BLaER1 (cell line): ENCODE measurements at regions not wholly inside any gene's neighbourhood (a gene's known extent, or its start where the extent isn't known, plus 50 kb on each side); places are given as distances from the start of the nearest gene placed in this dataset.
"Not testable (repeated sequence)": the region's sequence is repeated elsewhere in the genome, so short reads cannot be mapped to it uniquely, and the experiment has no call there.

ENCODE experiments used
- H3K27ac ChIP-seq: shearing (Covaris generic); formaldehyde crosslinking; 2 replicates; pipeline ENCODE4 v1.8.1; 2022
- H3K27me3 ChIP-seq: shearing (Covaris generic); formaldehyde crosslinking; 2 replicates; pipeline ENCODE4 v1.8.1; 2022
- H3K36me3 ChIP-seq: shearing (Covaris generic); formaldehyde crosslinking; 2 replicates; pipeline ENCODE4 v1.8.1; 2022
- H3K4me1 ChIP-seq: shearing (Covaris generic); formaldehyde crosslinking; 2 replicates; pipeline ENCODE4 v1.8.1; 2022
- H3K4me2 ChIP-seq: shearing (Covaris generic); formaldehyde crosslinking; 2 replicates; pipeline ENCODE4 v1.8.1; 2022
- H3K4me3 ChIP-seq: shearing (Covaris generic); formaldehyde crosslinking; 2 replicates; pipeline ENCODE4 v1.8.1; 2022
- H3K9ac ChIP-seq: shearing (Covaris generic); formaldehyde crosslinking; 2 replicates; pipeline ENCODE4 v1.8.1; 2022
- H3K9me3 ChIP-seq: shearing (Covaris generic); formaldehyde crosslinking; 2 replicates; pipeline ENCODE4 v1.8.1; 2022
- H4K20me1 ChIP-seq: shearing (Covaris generic); formaldehyde crosslinking; 2 replicates; pipeline ENCODE4 v1.8.1; 2022
- Cebpa-rat ChIP-seq: shearing (Covaris generic); IDR thresholded peaks from 2 replicates; pipeline ENCODE4 v1.8.1; 2022

DNA sequence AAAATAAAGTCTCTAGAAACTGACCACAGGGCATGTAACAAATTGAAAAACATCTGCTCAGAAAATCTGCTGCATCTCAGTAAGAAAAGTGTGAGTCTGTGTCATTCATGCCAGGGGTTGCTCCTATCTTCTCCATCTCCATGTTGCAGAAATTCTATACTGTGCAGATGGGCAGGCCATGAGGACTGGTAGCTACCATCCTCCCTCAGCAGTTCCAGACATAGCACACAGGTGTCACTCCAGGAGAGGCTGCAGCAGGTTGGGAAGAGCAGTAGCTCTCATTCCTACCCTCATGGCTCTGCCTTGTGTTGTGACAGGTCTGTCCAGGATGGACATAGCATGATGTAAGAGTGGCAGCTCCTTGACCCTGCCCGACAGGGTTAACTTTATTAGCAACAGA lies 173.4 kb downstream of the NDUFS4 start:
- no peak for TF ChIP-seq Cebpa-rat
- Histone ChIP-seq H3K27ac (no peak overlapping the region), H3K36me3 (no peaks in the 10 kb centered on the region; the same call in 1 of the 2 replicates), H3K27me3 (no peaks in the 10 kb centered on the region), H3K9me3 (peaks cover 15% of the 10 kb centered on the region), H3K4me1 (peaks cover 50% of the 10 kb centered on the region), H3K4me3 (no peak overlapping the region), H3K9ac (no peak overlapping the region), H4K20me1 (no peaks in the 10 kb centered on the region), H3K4me2 (no peak overlapping the region)

DNA sequence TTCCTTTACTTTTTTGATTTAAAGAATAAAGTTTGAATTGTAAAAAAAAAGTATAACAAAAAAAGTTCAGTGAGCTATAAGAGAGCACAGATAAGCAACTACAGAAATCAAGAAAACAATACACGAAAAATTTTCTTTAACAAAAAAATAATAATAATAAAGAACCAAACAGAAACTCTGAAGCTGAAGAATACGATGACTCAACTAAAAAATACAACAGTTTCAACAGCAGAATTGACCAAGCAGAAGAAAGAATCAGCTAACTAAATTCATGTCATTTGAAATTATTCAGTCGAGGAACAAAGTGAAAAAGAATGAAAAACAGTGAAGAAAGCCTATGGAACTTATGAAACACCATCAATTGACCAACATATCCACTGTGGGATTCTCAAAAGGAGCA lies 177.7 kb downstream of the NDUFS4 start:
- Histone ChIP-seq H4K20me1 (no peaks in the 10 kb centered on the region), H3K9me3 (0 out of 2 replicates have a peak, but pooled peaks cover 12% of the 10 kb centered on the region), H3K4me2 (no peak overlapping the region), H3K4me3 (no peak overlapping the region), H3K9ac (no peak overlapping the region), H3K36me3 (no peaks in the 10 kb centered on the region), H3K27ac (no peak overlapping the region), H3K27me3 (no peaks in the 10 kb centered on the region), H3K4me1 (peaks cover 22% of the 10 kb centered on the region)
- TF ChIP-seq Cebpa-rat: no peak

- no peak overlapping the region for H3K27ac ChIP-seq
- H4K20me1 ChIP-seq: no peaks in the 10 kb centered on the region
- no peak for TF ChIP-seq Cebpa-rat
Measured at GRCh38 chr5:53739111-53739510, 178.7 kb downstream of the NDUFS4 start.

DNA sequence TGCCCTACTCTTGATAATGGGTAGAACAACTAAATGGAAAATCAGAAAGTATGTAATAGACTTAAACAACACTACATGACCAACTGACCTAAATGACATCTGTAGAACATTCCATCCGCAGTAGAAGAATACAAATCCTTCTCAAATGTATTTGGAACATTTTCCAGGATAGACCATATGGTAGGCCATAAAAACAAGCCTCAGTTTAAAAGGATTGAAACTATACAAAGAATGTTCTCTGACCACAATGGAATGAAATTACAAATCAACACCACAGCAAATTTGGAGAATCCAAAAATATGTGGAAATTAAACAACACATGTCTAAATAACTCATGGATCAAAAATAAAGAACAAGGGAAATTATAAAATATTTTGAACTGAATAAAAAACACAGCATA lies 189.2 kb downstream of the NDUFS4 start:
- Histone ChIP-seq H3K36me3 (no peaks in the 10 kb centered on the region), H4K20me1 (no peaks in the 10 kb centered on the region), H3K4me2 (no peak overlapping the region), H3K4me3 (no peak overlapping the region), H3K4me1 (no peaks in the 10 kb centered on the region), H3K9ac (no peak overlapping the region), H3K27ac (no peak overlapping the region), H3K27me3 (no peaks in the 10 kb centered on the region), H3K9me3 (peaks cover 41% of the 10 kb centered on the region)
- TF ChIP-seq Cebpa-rat: no peak

More at GRCh38 chr5:53739111-53739510, 178.7 kb downstream of the NDUFS4 start:
- H3K27me3 ChIP-seq: no peaks in the 10 kb centered on the region
- H3K4me1 ChIP-seq: peaks cover 16% of the 10 kb centered on the region
- H3K4me2 ChIP-seq: no peak overlapping the region
- H3K36me3 ChIP-seq: no peaks in the 10 kb centered on the region
- 0 out of 2 replicates have a peak, but pooled peaks cover 12% of the 10 kb centered on the region for H3K9me3 ChIP-seq
- H3K9ac ChIP-seq: no peak overlapping the region
- no peak overlapping the region for H3K4me3 ChIP-seq

- H3K4me2 ChIP-seq, H3K36me3 ChIP-seq, H3K27me3 ChIP-seq: not testable (repeated sequence)
Measured at GRCh38 chr5:53752282-53752681, 191.8 kb downstream of the NDUFS4 start.

DNA sequence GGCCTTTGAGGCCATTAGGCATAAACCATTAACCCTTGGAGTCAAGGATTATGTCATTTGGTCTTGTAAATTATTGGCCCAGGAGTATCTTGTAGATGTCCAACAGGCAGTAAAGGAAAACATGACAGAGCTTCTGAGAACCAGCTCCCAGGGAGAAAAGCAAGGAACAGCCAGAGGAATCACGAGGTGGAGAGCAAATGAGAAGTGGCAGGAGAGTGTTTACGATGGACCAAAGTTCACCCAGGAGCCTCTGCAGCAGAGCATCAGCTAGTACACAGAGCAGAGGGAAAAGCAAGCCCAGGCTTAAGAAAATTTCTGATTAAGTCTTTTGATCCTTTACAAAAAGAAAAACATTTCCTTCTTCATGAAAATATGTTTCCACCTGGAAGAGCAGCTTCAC lies 206.2 kb downstream of the NDUFS4 start:
- Histone ChIP-seq H3K9ac (no peak overlapping the region), H3K4me1 (no peaks in the 10 kb centered on the region), H3K9me3 (peaks cover 12% of the 10 kb centered on the region; the same call in 1 of the 2 replicates), H3K4me2 (no peak overlapping the region), H3K36me3 (no peaks in the 10 kb centered on the region), H4K20me1 (no peaks in the 10 kb centered on the region), H3K27ac (no peak overlapping the region), H3K27me3 (no peaks in the 10 kb centered on the region), H3K4me3 (no peak overlapping the region)
- no peak for TF ChIP-seq Cebpa-rat

More at GRCh38 chr5:53752282-53752681, 191.8 kb downstream of the NDUFS4 start:
- H3K27ac ChIP-seq, H3K4me3 ChIP-seq, H3K9ac ChIP-seq, H3K4me1 ChIP-seq, H4K20me1 ChIP-seq: not testable (repeated sequence)
- peaks cover 41% of the 10 kb centered on the region for H3K9me3 ChIP-seq

DNA sequence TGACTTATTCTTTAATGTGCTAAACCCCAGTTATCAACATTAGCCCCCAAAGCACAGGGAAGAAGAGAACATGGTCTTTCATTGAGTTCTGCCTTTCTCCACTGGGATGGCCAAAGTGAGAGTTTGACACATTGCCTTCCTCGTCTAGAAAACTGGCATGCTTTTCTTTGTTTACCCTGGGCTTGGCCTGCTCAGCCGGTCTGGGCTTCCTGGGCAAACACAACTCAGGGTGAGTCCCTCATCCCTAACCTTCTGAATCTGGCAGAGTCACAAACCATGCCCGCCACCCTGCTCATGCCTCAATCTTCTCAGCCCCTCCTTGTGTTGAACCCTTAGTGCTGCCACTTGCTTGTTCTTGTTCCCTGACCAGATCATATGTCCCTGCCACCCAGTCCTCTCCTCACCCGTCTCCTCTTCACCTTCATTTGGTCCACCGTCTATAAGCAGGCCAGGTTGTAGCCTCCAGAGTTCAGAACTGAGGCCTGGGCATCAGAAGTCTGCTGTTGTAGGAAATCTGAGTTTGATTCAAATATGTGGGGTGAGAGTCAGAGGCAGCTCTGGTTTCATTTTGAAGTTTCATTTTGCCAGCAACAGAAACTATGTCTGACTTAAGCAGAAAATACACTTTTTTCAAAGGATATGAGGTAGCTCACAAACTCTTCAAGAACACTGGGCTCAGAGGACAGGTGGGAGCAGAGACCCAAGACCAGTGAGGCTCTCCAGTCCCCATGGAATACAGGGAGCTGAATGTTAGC lies 217.6 kb downstream of the NDUFS4 start:
- H3K4me3 ChIP-seq: no peak overlapping the region
- no peak for TF ChIP-seq Cebpa-rat

DNA sequence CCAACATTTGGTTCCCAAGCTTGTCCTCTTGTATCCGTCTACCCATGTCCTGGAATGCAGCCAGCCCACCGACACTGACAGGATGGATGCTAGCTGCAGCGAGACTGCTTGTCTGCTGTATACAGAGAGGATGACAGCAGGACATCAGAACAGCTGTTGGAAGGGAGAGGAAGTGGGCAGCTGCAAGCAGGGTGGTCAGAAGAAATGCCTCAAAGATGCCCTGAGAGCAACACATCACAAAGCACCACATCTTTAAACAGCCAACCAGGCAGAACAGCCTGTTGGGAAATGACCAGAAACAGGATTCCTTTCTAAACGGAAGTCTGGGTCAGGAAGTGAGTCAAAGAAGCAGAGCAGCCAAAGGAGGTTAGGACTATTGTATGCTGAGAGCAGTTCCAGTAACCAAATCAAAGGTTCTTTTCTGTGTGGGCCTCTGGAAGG lies 219.1 kb downstream of the NDUFS4 start:
- Histone ChIP-seq H3K4me1 (peaks cover 44% of the 10 kb centered on the region), H3K27ac (peak overlapping the region; percentile 64), H3K36me3 (no peaks in the 10 kb centered on the region), H3K9ac (peak overlapping the region; percentile 28; the same call in 1 of the 2 replicates), H3K4me3 (0 out of 2 replicates have a peak overlapping the region, but pooled peaks have one; percentile 6), H3K27me3 (no peaks in the 10 kb centered on the region), H3K4me2 (peak overlapping the region; percentile 78), H4K20me1 (no peaks in the 10 kb centered on the region), H3K9me3 (no peaks in the 10 kb centered on the region)
- no peak for TF ChIP-seq Cebpa-rat

More for the DNA sequence above, 217.6 kb downstream of the NDUFS4 start:
- Histone ChIP-seq H4K20me1 (no peaks in the 10 kb centered on the region), H3K36me3 (no peaks in the 10 kb centered on the region), H3K4me1 (peaks cover 29% of the 10 kb centered on the region), H3K9me3 (no peaks in the 10 kb centered on the region), H3K9ac (no peak overlapping the region), H3K27me3 (no peaks in the 10 kb centered on the region), H3K4me2 (peak overlapping the region; percentile 78), H3K27ac (no peak overlapping the region)

DNA sequence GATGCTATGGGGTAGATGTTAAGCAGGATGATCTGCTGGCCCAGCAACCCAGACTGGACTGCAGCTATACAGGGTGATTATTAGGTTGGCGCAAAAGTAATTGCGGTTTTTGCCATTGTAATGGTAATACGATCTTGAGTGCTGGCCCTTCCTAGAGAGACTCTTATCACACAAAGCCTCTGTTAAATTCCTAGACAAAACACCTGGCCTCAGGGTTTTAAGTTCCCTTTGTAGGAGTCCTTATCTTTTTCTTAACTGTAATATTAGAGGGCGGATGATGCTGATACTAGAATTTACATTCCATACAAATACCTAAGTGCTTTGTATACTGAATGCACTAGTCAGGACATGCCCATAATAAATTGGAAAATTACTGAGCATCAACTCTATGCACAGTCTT lies 222.2 kb downstream of the NDUFS4 start:
- Histone ChIP-seq H4K20me1 (no peaks in the 10 kb centered on the region), H3K36me3 (no peaks in the 10 kb centered on the region), H3K4me3 (no peak overlapping the region), H3K4me2 (no peak overlapping the region), H3K27me3 (no peaks in the 10 kb centered on the region), H3K27ac (no peak overlapping the region), H3K9ac (no peak overlapping the region), H3K9me3 (no peaks in the 10 kb centered on the region), H3K4me1 (peaks cover 73% of the 10 kb centered on the region)
- TF ChIP-seq Cebpa-rat: no peak

- Histone ChIP-seq H3K4me3 (no peak overlapping the region), H3K27me3 (no peaks in the 10 kb centered on the region), H3K9me3 (peaks cover 10% of the 10 kb centered on the region), H3K27ac (peak overlapping the region; percentile 31), H3K9ac (no peak overlapping the region), H3K4me1 (peaks cover 64% of the 10 kb centered on the region), H3K36me3 (no peaks in the 10 kb centered on the region), H4K20me1 (no peaks in the 10 kb centered on the region), H3K4me2 (peak overlapping the region; percentile 62)
- TF ChIP-seq Cebpa-rat: no peak
Measured at GRCh38 chr5:53783624-53784228, 223.3 kb downstream of the NDUFS4 start.
